BJ (cell line): ENCODE measurements at regions not wholly inside any gene's neighbourhood (a gene's known extent, or its start where the extent isn't known, plus 50 kb on each side); places are given as distances from the start of the nearest gene placed in this dataset.

Experiments
- CTCF ChIA-PET: fragments of 350-600 bp; formaldehyde crosslinking; extraction: SDS; loops from one replicate; lab custom pipeline; 2021; ENCODE audit warnings: antibody characterized with exemption, inconsistent platforms; lab: Yijun Ruan, JAX
- POLR2A ChIA-PET: fragments of 300-600 bp; sonication (Branson Sonifier 250); formaldehyde crosslinking; extraction: SDS; loops from one replicate; lab custom pipeline; 2021; ENCODE audit warnings: antibody characterized with exemption; lab: Charles Lee
- DNase-seq: peaks from one replicate; pipeline ENCODE4 v3.0.0-alpha.2; 2011; ENCODE audit warnings: low read depth
- H3K27me3 ChIP-seq: 2 replicates; pipeline ENCODE4 v1.6.0; 2011; ENCODE audit warnings: low read length; ENCODE audit not compliant: control insufficient read depth, insufficient read depth
- H3K36me3 ChIP-seq: 2 replicates; pipeline ENCODE4 v1.5.1; 2011; ENCODE audit warnings: low read length; ENCODE audit not compliant: control insufficient read depth, insufficient read depth
- H3K4me3 ChIP-seq: 2 replicates; pipeline ENCODE4 v1.5.1; 2011; ENCODE audit warnings: low read depth, mild to moderate bottlenecking, control low read depth, low read length
- CTCF ChIP-seq: IDR thresholded peaks from 2 replicates; pipeline ENCODE4 v1.5.1; 2011; ENCODE audit warnings: low read depth, mild to moderate bottlenecking, control low read depth, inconsistent platforms, low read length, moderate library complexity; ENCODE audit not compliant: insufficient read depth

- Histone ChIP-seq H3K4me3 (no peak overlapping the region), H3K27me3 (no peaks in the 10 kb centered on the region), H3K36me3 (no peaks in the 10 kb centered on the region)
- no peak for TF ChIP-seq CTCF
- ChIA-PET CTCF (interaction anchor here (0.8 to 1.6 kb wide), 2 partner anchors 10 to 18 kb away, joined by 3 to 5 read pairs; no protein-coding TSS in a partner anchor), POLR2A (no interaction called here)
- no peak for DNase-seq
Observed at GRCh38 chr20:58023346-58023745, 205.1 kb downstream of the ANKRD60 start.

- no peak for DNase-seq
- Histone ChIP-seq H3K27me3 (no peaks in the 10 kb centered on the region), H3K4me3 (no peak overlapping the region), H3K36me3 (no peaks in the 10 kb centered on the region)
- no peak for TF ChIP-seq CTCF
- CTCF ChIA-PET: interaction anchor here (0.8 kb wide), 1 partner anchor 65 kb away, joined by 3 read pairs; no protein-coding TSS in a partner anchor
- POLR2A ChIA-PET: no interaction called here
Observed at GRCh38 chr20:58022711-58023110, 205.7 kb downstream of the ANKRD60 start.

GRCh38 chr20:58021481-58021880 is 207.0 kb downstream of the ANKRD60 start:
- H3K27me3 ChIP-seq: no peaks in the 10 kb centered on the region
- no peak for DNase-seq
- H3K4me3 ChIP-seq: no peak overlapping the region
- H3K36me3 ChIP-seq: no peaks in the 10 kb centered on the region
- ChIA-PET CTCF (interaction anchor here (1.0 kb wide), 1 partner anchor 16 kb away, joined by 3 read pairs; no protein-coding TSS in a partner anchor), POLR2A (no interaction called here)
- no peak for TF ChIP-seq CTCF

GRCh38 chr20:58020656-58021454 is 207.6 kb downstream of the ANKRD60 start:
- no peak for DNase-seq

More at GRCh38 chr20:58020656-58021454, 207.6 kb downstream of the ANKRD60 start:
- POLR2A ChIA-PET: no interaction called here
- CTCF ChIA-PET: interaction anchor here (1.0 kb wide), 1 partner anchor 16 kb away, joined by 3 read pairs; no protein-coding TSS in a partner anchor
- H3K4me3 ChIP-seq: no peak overlapping the region
- H3K36me3 ChIP-seq: no peaks in the 10 kb centered on the region
- TF ChIP-seq CTCF: no peak
- H3K27me3 ChIP-seq: no peaks in the 10 kb centered on the region
